ENCODE measurements at regions not wholly inside any gene's neighbourhood (a gene's known extent, or its start where the extent isn't known, plus 50 kb on each side); places are given as distances from the start of the nearest gene placed in this dataset.

- no peak for DNase-seq (ENCODE audit: low spot score)
Observed at GRCh38 chr11:32316858-32317642, 118.3 kb downstream of the WT1 start.

GRCh38 chr11:32317643-32318042 is 117.7 kb downstream of the WT1 start:
- DNase-seq (ENCODE audit: low spot score), result no peak

- DNase-seq (ENCODE audit: low spot score), result no peak
Observed at GRCh38 chr11:32318071-32319055, 117.0 kb downstream of the WT1 start.

- no peak for DNase-seq (ENCODE audit: low spot score)
Observed at GRCh38 chr11:32323814-32324130, 111.6 kb downstream of the WT1 start.

GRCh38 chr11:32325187-32325586 is 110.2 kb downstream of the WT1 start:
- no peak for DNase-seq (ENCODE audit: low spot score)

- no peak for DNase-seq (ENCODE audit: low spot score)
Observed at GRCh38 chr11:32325725-32326124, 109.6 kb downstream of the WT1 start.

- DNase-seq (ENCODE audit: low spot score), result no peak
Observed at GRCh38 chr11:32326522-32326921, 108.8 kb downstream of the WT1 start.

GRCh38 chr11:32328392-32328791 is 106.9 kb downstream of the WT1 start:
- DNase-seq (ENCODE audit: low spot score), result no peak

- no peak for DNase-seq (ENCODE audit: low spot score)
Observed at GRCh38 chr11:32331098-32331497, 104.2 kb downstream of the WT1 start.

- no peak for DNase-seq (ENCODE audit: low spot score)
Observed at GRCh38 chr11:32331792-32332191, 103.5 kb downstream of the WT1 start.

- no peak for DNase-seq (ENCODE audit: low spot score)
Observed at GRCh38 chr11:32332990-32333319, 102.4 kb downstream of the WT1 start.

GRCh38 chr11:32333320-32333991 is 101.9 kb downstream of the WT1 start:
- peak; percentile 37 for DNase-seq (ENCODE audit: low spot score)

GRCh38 chr11:32334822-32335221 is 100.5 kb downstream of the WT1 start:
- peak; percentile 10 for DNase-seq (ENCODE audit: low spot score)

Data from cerebellar cortex (tissue), 1 donor.